ENCODE measurements at regions not wholly inside any gene's neighbourhood (a gene's known extent, or its start where the extent isn't known, plus 50 kb on each side); places are given as distances from the start of the nearest gene placed in this dataset.
"Not testable (repeated sequence)": the region's sequence is repeated elsewhere in the genome, so short reads cannot be mapped to it uniquely, and the experiment has no call there.

GRCh38 chr15:20344601-20345400, 196.8 kb downstream of the GOLGA6L6 start:
- no peak for DNase-seq

DNA sequence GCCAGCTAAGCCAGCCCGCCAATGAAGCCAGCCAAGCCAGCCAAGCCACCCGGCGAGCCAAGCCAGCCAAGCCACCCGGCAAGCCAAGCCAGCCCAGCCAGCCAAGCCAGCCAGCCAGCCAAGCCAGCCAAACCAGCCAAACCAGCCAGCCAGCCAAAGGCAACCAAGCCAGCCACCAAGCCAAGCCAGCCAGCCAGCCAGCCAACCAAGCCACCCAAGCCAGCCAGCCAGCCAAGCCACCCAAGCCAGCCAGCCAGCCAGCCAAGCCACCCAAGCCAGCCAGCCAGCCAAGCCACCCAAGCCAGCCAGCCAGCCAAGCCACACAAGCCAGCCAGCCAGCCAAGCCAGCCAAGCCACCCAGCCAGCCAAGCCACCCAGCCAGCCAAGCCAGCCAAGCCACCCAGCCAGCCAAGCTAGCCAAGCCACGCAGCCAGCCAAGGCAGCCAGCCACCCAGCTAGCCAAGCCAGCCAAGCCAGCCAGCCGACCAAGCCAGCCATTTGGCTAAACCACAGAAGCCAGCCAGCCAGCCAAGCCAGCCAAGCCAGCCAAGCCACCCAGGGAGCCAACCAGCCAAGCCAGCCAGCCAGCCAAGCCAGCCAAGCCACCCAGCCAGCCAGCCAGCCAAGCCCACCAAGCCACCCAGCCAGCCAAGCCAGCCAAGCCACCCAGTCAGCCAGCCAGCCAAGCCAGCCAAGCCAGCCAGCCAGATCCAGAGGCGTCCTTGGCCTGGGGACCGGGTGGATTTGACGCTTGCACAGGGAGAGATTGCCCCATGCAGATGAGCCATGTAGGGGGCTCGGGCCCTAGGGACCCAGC, 198.0 kb downstream of the GOLGA6L6 start:
- DNase-seq: not testable (repeated sequence)

- DNase-seq: not testable (repeated sequence)
Observed at GRCh38 chr15:20342601-20343394, 198.8 kb downstream of the GOLGA6L6 start.

DNA sequence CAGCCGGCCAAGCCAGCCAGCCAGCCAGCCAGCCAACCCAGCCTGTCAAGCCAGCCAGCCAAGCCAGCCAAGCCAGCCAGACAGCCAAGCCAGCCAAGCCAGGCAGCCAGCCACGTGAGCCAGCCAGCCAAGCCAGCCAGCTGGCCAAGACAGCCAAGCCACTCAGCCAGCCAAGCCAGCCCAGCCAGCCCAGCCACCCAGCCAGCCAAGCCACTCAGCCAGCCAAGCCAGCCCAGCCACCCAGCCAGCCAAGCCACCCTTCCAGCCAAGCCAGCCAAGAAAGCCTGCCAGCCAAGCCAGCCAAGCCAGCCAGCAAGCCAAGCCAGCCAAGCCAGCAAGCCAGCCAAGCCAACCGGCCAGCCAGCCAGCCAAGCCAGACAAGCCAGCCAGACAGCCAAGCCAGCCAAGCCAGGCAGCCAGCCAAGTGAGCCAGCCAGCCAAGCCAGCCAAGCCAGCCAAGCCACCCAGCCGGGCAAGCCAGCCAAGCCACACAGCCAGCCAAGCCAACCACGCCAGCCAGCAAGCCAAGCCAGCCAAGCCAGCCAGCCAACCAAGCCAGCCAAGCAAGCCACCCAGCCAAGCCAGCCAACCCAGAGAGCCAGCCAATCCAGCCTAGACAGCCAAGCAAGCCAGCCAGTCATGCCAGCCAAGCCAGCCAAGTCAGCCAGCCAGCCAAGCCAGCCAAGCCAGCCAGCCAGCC, 199.5 kb downstream of the GOLGA6L6 start:
- DNase-seq: no peak

DNA sequence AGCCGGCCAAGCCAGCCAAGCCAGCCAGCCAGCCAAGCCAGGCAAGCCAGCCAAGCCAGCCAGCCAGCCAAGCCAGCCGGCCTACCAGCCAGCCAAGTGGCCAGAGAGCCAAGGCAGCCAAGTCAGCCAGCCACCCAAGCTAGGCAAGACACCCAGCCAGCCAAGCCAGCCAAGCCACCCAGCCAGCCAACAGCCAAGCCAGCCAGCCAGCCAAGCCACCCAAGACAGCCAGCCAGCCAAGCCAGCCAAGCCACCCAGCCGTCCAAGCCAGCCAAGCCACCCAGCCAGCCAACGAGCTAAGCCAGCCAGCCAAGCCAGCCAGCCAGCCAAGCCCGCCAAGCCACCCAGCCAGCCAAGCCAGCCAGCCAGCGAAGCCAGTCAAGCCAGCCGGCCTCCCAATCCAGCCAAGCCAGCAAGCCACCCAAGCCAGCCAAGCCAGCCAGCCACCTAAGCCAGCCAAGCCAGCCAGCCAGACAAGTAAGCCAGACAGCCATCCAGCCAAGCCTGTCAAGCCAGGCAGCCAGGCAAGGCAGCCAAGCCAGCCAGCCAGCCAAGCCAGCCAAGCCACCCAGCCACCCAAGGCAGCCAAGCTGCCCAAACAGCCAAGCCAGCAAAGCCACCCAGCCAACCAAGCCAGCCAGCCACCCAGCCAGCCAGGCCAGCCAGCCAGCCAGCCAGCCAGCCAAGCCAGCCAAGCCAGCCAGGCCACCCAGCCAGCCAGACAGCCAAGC, 200.5 kb downstream of the GOLGA6L6 start:
- DNase-seq: no peak

DNA sequence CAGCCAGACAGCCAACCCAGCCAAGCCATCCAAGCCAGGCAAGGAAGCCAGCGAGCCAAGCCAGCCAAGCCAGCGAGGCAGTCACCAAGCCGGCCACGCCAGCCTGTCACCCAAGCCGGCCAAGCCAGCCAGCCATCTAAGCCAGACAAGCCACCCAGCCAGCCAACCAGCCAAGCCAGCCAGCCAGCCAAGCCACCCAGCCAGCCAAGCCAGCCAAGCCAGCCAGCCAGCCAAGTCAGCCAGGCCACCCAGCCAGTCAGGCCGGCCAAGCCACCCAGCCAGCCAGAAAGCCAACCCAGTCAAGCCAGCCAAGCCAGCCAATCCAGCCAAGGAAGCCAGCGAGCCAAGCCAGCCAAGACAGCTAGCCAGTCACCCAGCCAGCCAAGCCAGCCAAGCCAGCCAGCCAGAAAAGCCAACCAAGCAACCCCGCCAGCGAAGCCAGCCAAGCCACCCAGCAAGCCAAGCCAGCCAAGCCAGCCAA, 201.2 kb downstream of the GOLGA6L6 start:
- DNase-seq: no peak

DNA sequence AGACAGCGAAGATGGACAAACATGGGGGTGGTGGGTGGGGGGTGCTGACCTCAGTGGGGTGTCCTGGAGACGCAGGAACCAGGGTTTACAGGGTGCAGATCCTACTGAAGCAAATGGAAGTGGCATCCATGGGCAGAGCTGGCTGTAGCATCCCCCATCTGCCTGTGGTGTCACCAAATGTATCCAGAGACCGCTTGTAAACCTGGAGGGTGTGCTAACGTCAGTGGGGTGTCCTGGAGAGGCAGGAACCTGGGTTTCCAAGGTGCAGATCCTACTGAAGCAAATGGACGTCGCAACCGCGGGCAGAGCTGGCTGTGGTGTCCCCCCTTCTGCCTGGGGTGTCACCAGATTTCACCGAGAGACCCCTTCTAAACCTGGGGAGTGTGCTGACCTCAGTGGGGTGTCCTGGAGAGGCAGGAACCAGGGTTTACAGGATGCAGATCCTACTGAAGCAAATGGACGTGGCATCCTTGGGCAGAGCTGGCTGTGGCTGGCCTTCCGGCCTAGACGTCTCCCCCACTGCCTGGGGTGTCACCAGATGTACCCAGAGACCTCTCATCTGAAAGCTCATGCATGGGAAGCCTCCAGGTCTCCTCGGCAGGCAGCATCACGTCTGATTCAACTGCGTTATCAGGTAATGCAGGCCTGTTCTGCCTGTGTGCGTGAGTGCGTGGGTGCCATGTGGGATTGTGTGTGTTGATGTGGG, 202.4 kb downstream of the GOLGA6L6 start:
- not testable (repeated sequence) for DNase-seq

GRCh38 chr15:20338671-20339070, 202.9 kb downstream of the GOLGA6L6 start:
- DNase-seq: not testable (repeated sequence)

GRCh38 chr15:20337238-20337637, 204.4 kb downstream of the GOLGA6L6 start:
- DNase-seq: not testable (repeated sequence)

DNA sequence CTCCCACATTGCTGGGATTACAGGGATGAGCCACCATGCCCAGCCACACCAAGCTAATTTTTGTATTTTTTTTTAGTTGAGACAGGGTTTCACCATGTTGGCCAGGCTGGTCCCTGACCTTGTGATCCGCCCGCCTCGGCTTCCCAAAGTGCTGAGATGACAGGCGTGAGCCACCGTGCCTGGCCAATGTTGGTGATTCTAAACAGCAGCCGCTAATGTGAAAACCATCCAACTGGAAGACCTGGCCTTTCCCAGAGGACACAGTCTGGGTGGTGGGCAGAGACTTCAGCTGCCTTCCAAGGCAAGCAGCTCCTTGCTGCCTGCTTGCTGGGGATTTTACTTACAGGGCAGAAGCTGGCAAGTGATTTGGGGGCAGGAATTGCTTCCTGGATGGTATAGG, 207.1 kb downstream of the GOLGA6L6 start:
- DNase-seq: not testable (repeated sequence)

- DNase-seq: not testable (repeated sequence)
Observed at GRCh38 chr15:20325751-20326150, 215.8 kb downstream of the GOLGA6L6 start.

DNA sequence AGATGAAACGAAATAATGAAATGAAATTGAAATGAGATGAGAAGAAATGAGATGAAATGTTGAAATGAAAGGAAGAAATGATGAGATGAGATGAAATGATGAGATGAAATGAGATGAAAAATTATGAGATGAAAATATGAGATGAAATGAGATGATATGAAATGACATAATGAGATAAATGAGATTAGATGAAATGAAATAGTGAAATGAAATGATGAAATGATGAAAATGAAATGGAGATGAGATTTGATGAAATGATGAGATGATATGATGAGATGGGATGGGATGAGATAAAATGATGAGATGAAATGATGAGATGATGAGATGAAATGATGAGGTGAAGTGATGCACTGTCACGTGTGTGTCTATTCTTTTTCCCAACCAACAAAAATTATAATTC, 224.5 kb downstream of the GOLGA6L6 start:
- DNase-seq: not testable (repeated sequence)

DNA sequence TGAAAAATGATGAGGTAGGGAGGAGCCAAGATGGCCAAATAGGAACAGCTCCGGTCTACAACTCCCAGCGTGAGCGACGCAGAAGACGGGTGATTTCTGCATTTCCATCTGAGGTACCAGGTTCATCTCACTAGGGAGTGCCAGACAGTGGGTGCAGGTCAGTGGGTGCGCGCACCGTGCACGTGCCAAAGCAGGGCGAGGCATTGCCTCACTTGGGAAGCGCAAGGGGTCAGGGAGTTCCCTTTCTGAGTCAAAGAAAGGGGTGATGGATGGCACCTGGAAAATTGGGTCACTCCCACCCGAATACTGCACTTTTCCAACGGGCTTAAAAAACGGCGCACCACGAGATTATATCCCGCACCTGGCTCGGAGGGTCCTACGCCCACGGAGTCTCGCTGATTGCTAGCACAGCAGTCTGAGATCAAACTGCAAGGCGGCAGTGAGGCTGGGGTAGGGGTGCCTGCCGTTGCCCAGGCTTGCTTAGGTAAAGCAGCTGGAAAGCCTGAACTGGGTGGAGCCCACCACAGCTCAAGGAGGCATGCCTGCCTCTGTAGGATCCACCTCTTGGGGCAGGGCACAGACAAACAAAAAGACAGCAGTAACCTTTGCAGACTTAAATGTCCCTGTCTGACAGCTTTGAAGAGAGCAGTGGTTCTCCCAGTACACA, 230.5 kb downstream of the GOLGA6L6 start:
- not testable (repeated sequence) for DNase-seq

DNA sequence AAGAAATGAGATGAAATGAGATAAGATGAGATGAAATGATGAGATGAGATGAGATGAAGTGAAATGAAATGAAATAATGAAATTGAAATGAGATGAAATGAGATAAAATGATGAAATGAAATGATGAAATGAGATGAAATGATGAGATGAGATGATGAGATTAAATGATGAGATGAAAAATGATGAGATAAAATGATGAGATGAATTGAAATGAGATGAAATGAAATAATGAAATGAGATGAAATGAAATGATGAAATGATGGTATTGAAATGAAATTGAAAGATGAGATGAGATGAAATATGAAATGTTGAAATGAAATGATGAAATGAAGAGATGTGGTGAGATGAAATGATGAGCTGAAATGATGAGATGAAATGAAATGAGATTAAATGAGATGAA, 231.0 kb downstream of the GOLGA6L6 start:
- no peak for DNase-seq

GRCh38 chr15:20309966-20310365, 231.6 kb downstream of the GOLGA6L6 start:
- DNase-seq: not testable (repeated sequence)

DNA sequence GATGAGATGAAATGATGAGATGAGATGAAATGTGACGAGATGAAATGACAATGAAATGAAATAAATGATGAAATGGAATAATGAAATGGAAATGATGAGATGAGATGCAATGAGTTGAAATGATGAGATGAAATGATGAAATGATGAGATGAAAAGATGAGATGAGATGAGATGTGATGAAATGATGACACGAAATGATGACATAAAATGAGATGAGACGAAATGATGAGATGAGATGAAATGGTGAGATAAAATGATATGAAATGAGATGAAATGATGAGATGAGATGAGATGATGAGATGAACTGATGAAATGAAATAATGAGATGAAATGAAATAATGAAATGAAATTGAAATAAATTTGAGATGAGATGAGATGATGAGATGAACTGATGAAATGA, 232.2 kb downstream of the GOLGA6L6 start:
- not testable (repeated sequence) for DNase-seq

GRCh38 chr15:20308027-20308690, 233.4 kb downstream of the GOLGA6L6 start:
- DNase-seq: not testable (repeated sequence)

GRCh38 chr15:20307137-20307536, 234.5 kb downstream of the GOLGA6L6 start:
- not testable (repeated sequence) for DNase-seq

DNA sequence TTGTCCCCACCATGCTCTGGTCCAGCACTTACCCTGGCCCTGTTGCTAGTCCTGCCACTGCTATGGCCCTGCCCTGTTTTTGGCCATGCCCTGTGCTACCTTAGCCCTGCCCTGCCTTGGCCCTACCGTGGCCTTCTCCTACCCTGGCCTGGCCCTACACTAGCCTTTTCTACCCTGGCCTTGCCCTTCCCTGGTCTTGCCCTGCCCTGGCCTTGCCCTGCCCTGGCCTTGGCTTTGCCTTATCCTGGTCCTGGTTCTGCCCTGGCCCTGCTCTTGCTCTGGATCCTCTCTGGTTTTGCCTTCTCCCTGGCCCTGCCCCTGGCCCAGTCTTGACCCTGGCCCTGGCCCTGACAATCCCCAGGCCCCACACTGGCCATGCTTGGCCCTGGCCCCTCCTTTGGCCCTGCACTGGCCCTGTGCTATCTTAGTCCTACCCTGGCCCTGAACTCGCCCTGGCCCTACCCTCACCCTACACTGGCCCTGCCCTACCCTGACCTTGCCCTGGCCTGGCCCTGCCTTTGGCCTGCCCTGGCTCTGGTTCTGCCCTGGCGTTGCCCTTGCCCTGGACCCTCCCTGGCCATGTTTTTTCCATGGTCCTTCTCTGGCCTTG, 235.0 kb downstream of the GOLGA6L6 start:
- DNase-seq: not testable (repeated sequence)
